OCI-LY3 (cell line): ENCODE measurements at regions not wholly inside any gene's neighbourhood (a gene's known extent, or its start where the extent isn't known, plus 50 kb on each side); places are given as distances from the start of the nearest gene placed in this dataset.

Experiments used
- H2AFZ ChIP-seq: fragments of 200-600, 300-600 bp; shearing (Covaris generic); 2 replicates; pipeline ENCODE4 v1.6.0; 2014; ENCODE audit warnings: antibody characterized with exemption, low read depth, low read length
- H3K27ac ChIP-seq: fragments of 200-600, 300-600 bp; sonication (generic); 2 replicates; pipeline ENCODE4 v1.5.1; 2014; ENCODE audit warnings: mild to moderate bottlenecking, low read length, moderate library complexity, mixed read lengths
- H3K27me3 ChIP-seq: fragments of 200-600, 300-600 bp; sonication (generic); 2 replicates; pipeline ENCODE4 v1.6.1; 2014; ENCODE audit warnings: low read depth, low read length, mixed read lengths
- H3K36me3 ChIP-seq: fragments of 200-600, 300-600 bp; sonication (generic); replicated peaks from 2 replicates; pipeline ENCODE3; 2014; ENCODE audit warnings: low read depth, low read length, mixed read lengths
- H3K4me1 ChIP-seq: fragments of 300-600, 200-600 bp; sonication (generic); 2 replicates; pipeline ENCODE4 v1.6.1; 2014; ENCODE audit warnings: low read length, mixed read lengths
- H3K4me2 ChIP-seq: fragments of 200-600, 300-600 bp; sonication (generic); 2 replicates; pipeline ENCODE4 v1.6.1; 2014; ENCODE audit warnings: low read length, mixed read lengths
- H3K4me3 ChIP-seq: fragments of 300-600, 200-600 bp; sonication (generic); 2 replicates; pipeline ENCODE4 v1.5.1; 2014; ENCODE audit warnings: antibody characterized with exemption, mild to moderate bottlenecking, low read length, moderate library complexity
- H3K79me2 ChIP-seq: fragments of 300-600, 200-600 bp; shearing (Covaris generic); 2 replicates; pipeline ENCODE4 v1.6.1; 2014; ENCODE audit warnings: mild to moderate bottlenecking, low read length, mixed read lengths
- H3K9ac ChIP-seq: fragments of 300-600, 200-600 bp; shearing (Covaris generic); 2 replicates; pipeline ENCODE4 v1.6.0; 2014; ENCODE audit warnings: mild to moderate bottlenecking, low read length, moderate library complexity
- H3K9me3 ChIP-seq: fragments of 200-600, 300-600 bp; shearing (Covaris generic); 2 replicates; pipeline ENCODE4 v1.6.1; 2014; ENCODE audit warnings: low read length, mixed read lengths; ENCODE audit not compliant: insufficient read depth
- H4K20me1 ChIP-seq: fragments of 200-600, 300-600 bp; sonication (generic); 2 replicates; pipeline ENCODE4 v1.6.1; 2016; ENCODE audit warnings: low read length, mixed read lengths; ENCODE audit not compliant: insufficient read depth
- CTCF ChIP-seq: fragments of 200-600, 300-600 bp; sonication (generic); IDR thresholded peaks from 2 replicates; pipeline ENCODE4 v1.5.1; 2014; ENCODE audit warnings: antibody characterized with exemption, low read length, low read depth
- EZH2phosphoT487 ChIP-seq: fragments of 200-600 bp; shearing (Covaris generic); IDR thresholded peaks from 2 replicates; pipeline ENCODE4 v1.6.1; 2018; ENCODE audit warnings: antibody characterized with exemption, mixed run types, low read depth

DNA sequence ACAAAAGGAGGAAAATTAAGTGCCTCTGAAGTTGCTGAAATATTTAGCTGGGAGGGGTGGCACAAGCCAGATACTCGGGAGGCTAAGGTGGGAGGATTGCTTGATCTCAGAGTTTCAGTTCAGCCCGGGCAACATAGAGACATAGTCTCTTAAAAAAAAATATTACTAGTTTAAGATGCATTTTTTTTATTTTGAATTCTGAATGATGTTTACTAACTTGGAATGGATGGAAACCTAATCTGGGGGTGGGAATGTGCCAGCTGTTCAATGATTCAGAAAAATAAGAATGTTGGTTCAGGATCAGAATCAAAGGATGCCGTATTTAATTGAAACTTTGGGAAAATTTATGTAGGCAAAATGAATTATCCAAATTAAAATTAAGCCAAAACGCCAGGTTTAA lies 167.2 kb upstream of the ANK2 start:
- Histone ChIP-seq H3K4me2 (no peak overlapping the region), H4K20me1 (no peaks in the 10 kb centered on the region), H3K27ac (no peak overlapping the region), H3K9me3 (no peaks in the 10 kb centered on the region), H3K79me2 (no peaks in the 10 kb centered on the region), H3K36me3 (no peaks in the 10 kb centered on the region), H3K4me3 (no peak overlapping the region), H2AFZ (no peak overlapping the region), H3K9ac (no peak overlapping the region), H3K27me3 (no peaks in the 10 kb centered on the region), H3K4me1 (no peaks in the 10 kb centered on the region)
- TF ChIP-seq EZH2phosphoT487 (no peak), CTCF (no peak)

DNA sequence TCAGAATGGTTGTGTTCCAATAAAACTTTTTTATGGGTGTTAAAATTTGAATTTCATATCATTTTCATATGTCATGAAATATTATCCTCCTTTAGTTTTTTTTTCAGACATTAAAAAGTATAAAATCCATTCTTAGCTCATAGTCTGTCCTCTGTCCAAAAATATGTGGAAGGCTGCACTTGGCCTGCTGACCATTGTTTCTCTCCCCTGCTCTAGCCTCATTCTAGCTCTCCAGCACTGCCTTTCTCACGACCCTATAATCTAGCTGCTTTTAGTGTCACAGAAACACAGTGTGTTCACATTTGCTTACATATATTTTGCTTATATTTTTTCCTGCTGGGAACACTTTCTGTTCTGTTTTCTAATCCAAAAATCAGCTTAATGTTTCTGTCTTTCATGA lies 165.0 kb upstream of the ANK2 start:
- no peak overlapping the region for H3K9ac ChIP-seq
- H3K4me3 ChIP-seq = no peak overlapping the region
- no peak overlapping the region for H3K27ac ChIP-seq
- TF ChIP-seq CTCF (no peak), EZH2phosphoT487 (no peak)
- H3K4me1 ChIP-seq = peaks cover 4% of the 10 kb centered on the region
- H2AFZ ChIP-seq = no peak overlapping the region
- H3K27me3 ChIP-seq = no peaks in the 10 kb centered on the region
- H3K4me2 ChIP-seq = no peak overlapping the region
- H4K20me1 ChIP-seq = no peaks in the 10 kb centered on the region
- no peaks in the 10 kb centered on the region for H3K79me2 ChIP-seq
- no peaks in the 10 kb centered on the region for H3K36me3 ChIP-seq
- H3K9me3 ChIP-seq = no peaks in the 10 kb centered on the region

GRCh38 chr4:112885897-112886296 lies 163.6 kb upstream of the ANK2 start:
- no peak for TF ChIP-seq CTCF
- TF ChIP-seq EZH2phosphoT487 = no peak
- Histone ChIP-seq H3K36me3 (no peaks in the 10 kb centered on the region), H3K27ac (no peak overlapping the region), H3K9ac (no peak overlapping the region), H3K4me2 (no peak overlapping the region), H3K27me3 (no peaks in the 10 kb centered on the region), H3K9me3 (no peaks in the 10 kb centered on the region), H4K20me1 (no peaks in the 10 kb centered on the region), H2AFZ (no peak overlapping the region), H3K79me2 (no peaks in the 10 kb centered on the region), H3K4me3 (no peak overlapping the region), H3K4me1 (peaks cover 12% of the 10 kb centered on the region)

DNA sequence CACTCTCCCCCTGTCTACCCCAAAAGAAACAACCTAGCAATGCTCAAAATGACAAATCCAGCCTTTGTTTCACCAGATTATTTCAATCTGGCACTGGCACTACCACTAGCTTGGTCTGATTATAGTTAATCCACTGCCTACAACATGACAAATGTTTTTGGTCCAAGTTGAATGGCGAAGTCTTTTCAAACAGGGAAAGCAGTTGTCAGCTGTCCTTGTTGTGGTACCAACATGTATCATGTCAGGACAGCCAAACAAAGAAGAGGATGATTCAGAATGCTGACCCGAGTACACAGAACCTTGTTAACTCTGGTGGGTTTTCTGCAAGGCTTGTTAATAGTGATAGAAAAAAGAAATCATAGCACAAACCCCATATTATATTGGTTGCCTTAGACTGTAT lies 160.8 kb upstream of the ANK2 start:
- Histone ChIP-seq H3K36me3 (no peaks in the 10 kb centered on the region), H3K4me3 (no peak overlapping the region), H3K79me2 (no peaks in the 10 kb centered on the region), H3K27ac (no peak overlapping the region), H3K4me2 (no peak overlapping the region), H4K20me1 (no peaks in the 10 kb centered on the region), H2AFZ (no peak overlapping the region), H3K27me3 (no peaks in the 10 kb centered on the region), H3K4me1 (peaks cover 12% of the 10 kb centered on the region), H3K9me3 (no peaks in the 10 kb centered on the region), H3K9ac (no peak overlapping the region)
- TF ChIP-seq EZH2phosphoT487 = no peak
- TF ChIP-seq CTCF = no peak
